Fibroblast of lung (primary cell): ENCODE measurements at regions not wholly inside any gene's neighbourhood (a gene's known extent, or its start where the extent isn't known, plus 50 kb on each side); places are given as distances from the start of the nearest gene placed in this dataset.

Experiments
- CTCF ChIP-seq, 2 donors: IDR thresholded peaks in 1 of 2; conservative IDR thresholded peaks in 1 of 2; 1 replicate in 1 of 2; 2 replicates in 1 of 2; pipeline ENCODE4 v1.5.1; 2011 to 2012; ENCODE audit warnings: low read length in 2 of 2, control low read depth in 1 of 2, inconsistent platforms in 1 of 2, low read depth in 1 of 2, mild to moderate bottlenecking in 1 of 2
- EZH2 ChIP-seq: IDR thresholded peaks from 2 replicates; pipeline ENCODE4 v1.5.1; 2012; ENCODE audit warnings: low read length, control low read depth, mild to moderate bottlenecking; ENCODE audit errors: missing control alignments

GRCh38 chr6:141764388-141764787 is 368.3 kb upstream of the GJE1 start:
- TF ChIP-seq CTCF (conservative IDR thresholded peaks at IDR 0.05 in 1 of 2, IDR thresholded peaks at IDR 0.05 in 1 of 2; ENCODE audit: low read depth in 1 of 2, low read length in 2 of 2) = no peak
- TF ChIP-seq EZH2 = no peak
